Astrocyte (in vitro differentiated cells and primary cell): ENCODE measurements at regions not wholly inside any gene's neighbourhood (a gene's known extent, or its start where the extent isn't known, plus 50 kb on each side); places are given as distances from the start of the nearest gene placed in this dataset.

ENCODE experiments used
- CTCF ChIP-seq: IDR thresholded peaks from 2 replicates; pipeline ENCODE4 v1.5.1; 2011; ENCODE audit warnings: low read depth, mild to moderate bottlenecking, inconsistent platforms, low read length, moderate library complexity; ENCODE audit not compliant: insufficient read depth
- EZH2 ChIP-seq: IDR thresholded peaks from 2 replicates; pipeline ENCODE4 v1.6.1; 2012; ENCODE audit warnings: mild to moderate bottlenecking, low read length, inconsistent platforms; ENCODE audit not compliant: insufficient read depth

DNA sequence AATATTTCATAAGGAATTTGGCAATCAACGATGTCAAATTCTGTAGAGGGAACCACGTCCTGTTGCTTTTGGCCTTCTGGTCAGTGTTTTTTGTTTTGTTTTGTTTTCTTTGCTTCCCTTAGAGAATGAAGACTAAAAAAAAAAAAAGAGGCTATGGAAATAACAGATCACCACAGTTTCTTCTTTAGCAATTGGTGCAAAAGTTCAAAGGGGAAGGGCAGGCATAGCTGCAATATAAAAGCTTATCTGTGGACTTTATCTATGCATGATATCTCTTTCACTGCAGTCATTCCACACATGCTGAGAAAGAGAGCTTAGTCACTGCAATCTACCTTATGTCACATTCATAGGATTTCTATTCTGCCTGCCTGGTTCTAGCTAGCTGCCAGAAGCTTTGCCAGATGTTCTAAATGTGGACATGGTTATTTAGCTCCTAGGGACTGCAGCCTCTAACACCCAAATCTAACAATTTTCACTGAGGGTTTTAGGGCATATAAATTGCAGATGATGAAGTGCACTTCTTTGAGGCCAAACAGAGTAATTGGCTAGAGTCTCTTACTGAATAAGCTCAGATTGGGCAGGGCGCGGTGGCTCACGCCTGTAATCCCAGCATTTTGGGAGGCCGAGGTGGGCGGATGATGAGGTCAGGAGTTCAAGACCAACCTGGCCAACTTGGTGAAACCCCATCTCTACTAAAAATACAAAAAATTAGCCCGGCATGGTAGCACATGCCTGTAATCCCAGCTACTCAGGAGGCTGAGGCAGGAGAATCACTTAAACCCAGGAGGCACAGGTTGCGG is 637.2 kb downstream of the NTRK3 start:
- TF ChIP-seq CTCF (no peak), EZH2 (no peak)
